ENCODE measurements at regions not wholly inside any gene's neighbourhood (a gene's known extent, or its start where the extent isn't known, plus 50 kb on each side); places are given as distances from the start of the nearest gene placed in this dataset.
"Not testable (repeated sequence)": the region's sequence is repeated elsewhere in the genome, so short reads cannot be mapped to it uniquely, and the experiment has no call there.

GRCh38 chr12:75657831-75658230 is 146.4 kb upstream of the KRR1 start:
- Histone ChIP-seq H3K36me3 (replicated peaks; ENCODE audit: low read depth, low read length) (no peaks in the 10 kb centered on the region), H3K4me1 (ENCODE audit: low read length) (peaks cover 14% of the 10 kb centered on the region), H3K4me2 (ENCODE audit: low read length) (no peak overlapping the region), H2AFZ (ENCODE audit: low read depth, low read length) (no peak overlapping the region), H3K27me3 (ENCODE audit: low read depth, low read length) (peaks cover 7% of the 10 kb centered on the region; the same call in 1 of the 2 replicates), H3K9ac (ENCODE audit: low read length) (no peak overlapping the region), H3K4me3 (ENCODE audit: low read length) (no peak overlapping the region), H4K20me1 (ENCODE audit: insufficient read depth, low read length) (no peaks in the 10 kb centered on the region), H3K79me2 (ENCODE audit: low read length) (no peaks in the 10 kb centered on the region), H3K27ac (ENCODE audit: low read length) (no peak overlapping the region), H3K9me3 (ENCODE audit: insufficient read depth, low read length) (no peaks in the 10 kb centered on the region)
- no peak for TF ChIP-seq CTCF (IDR thresholded peaks at IDR 0.05; ENCODE audit: low read depth, low read length)
- no peak for TF ChIP-seq EZH2phosphoT487 (IDR thresholded peaks at IDR 0.05; ENCODE audit: low read depth)

- not testable (repeated sequence) for H3K9me3 ChIP-seq (ENCODE audit: insufficient read depth, low read length); H3K4me2 ChIP-seq (ENCODE audit: low read length); H3K36me3 ChIP-seq (replicated peaks; ENCODE audit: low read depth, low read length); H3K27me3 ChIP-seq (ENCODE audit: low read depth, low read length); H3K79me2 ChIP-seq (ENCODE audit: low read length); H4K20me1 ChIP-seq (ENCODE audit: insufficient read depth, low read length); H3K9ac ChIP-seq (ENCODE audit: low read length); H3K27ac ChIP-seq (ENCODE audit: low read length); H2AFZ ChIP-seq (ENCODE audit: low read depth, low read length); H3K4me3 ChIP-seq (ENCODE audit: low read length)
- H3K4me1 ChIP-seq (ENCODE audit: low read length): peaks cover 14% of the 10 kb centered on the region
Measured at GRCh38 chr12:75657354-75657753, 145.9 kb upstream of the KRR1 start.

- Histone ChIP-seq H2AFZ (ENCODE audit: low read depth, low read length) (no peak overlapping the region), H3K36me3 (replicated peaks; ENCODE audit: low read depth, low read length) (no peaks in the 10 kb centered on the region), H3K27ac (ENCODE audit: low read length) (no peak overlapping the region), H3K79me2 (ENCODE audit: low read length) (no peaks in the 10 kb centered on the region), H4K20me1 (ENCODE audit: insufficient read depth, low read length) (no peaks in the 10 kb centered on the region), H3K4me1 (ENCODE audit: low read length) (peaks cover 14% of the 10 kb centered on the region), H3K4me3 (ENCODE audit: low read length) (no peak overlapping the region), H3K9ac (ENCODE audit: low read length) (no peak overlapping the region), H3K27me3 (ENCODE audit: low read depth, low read length) (peaks cover 12% of the 10 kb centered on the region; the same call in 1 of the 2 replicates), H3K9me3 (ENCODE audit: insufficient read depth, low read length) (no peaks in the 10 kb centered on the region), H3K4me2 (ENCODE audit: low read length) (no peak overlapping the region)
- TF ChIP-seq CTCF (IDR thresholded peaks at IDR 0.05; ENCODE audit: low read depth, low read length) (no peak), EZH2phosphoT487 (IDR thresholded peaks at IDR 0.05; ENCODE audit: low read depth) (no peak)
Measured at GRCh38 chr12:75656648-75657047, 145.2 kb upstream of the KRR1 start.

DNA sequence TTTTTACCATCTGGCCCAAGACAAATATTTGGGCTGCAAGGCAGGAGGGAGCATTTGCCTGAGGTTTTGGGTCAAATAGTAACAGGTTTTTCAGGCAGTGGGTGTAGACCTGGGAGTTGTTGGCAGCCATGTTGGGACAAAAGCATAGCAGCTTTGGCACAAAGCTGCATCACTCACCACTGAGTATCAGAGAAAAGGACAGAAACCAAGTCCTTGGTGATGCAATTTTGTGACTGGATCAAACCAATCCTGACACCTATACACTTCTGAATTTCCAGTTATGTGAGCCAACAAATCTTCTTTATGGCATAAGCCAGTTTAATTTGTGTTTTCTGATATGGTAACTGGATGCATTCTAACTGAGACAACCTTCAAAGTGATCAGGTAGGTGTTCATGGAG is 144.8 kb upstream of the KRR1 start:
- Histone ChIP-seq H3K9ac (ENCODE audit: low read length) (no peak overlapping the region), H3K4me2 (ENCODE audit: low read length) (no peak overlapping the region), H3K4me3 (ENCODE audit: low read length) (no peak overlapping the region), H4K20me1 (ENCODE audit: insufficient read depth, low read length) (no peaks in the 10 kb centered on the region), H3K4me1 (ENCODE audit: low read length) (peaks cover 14% of the 10 kb centered on the region), H3K27me3 (ENCODE audit: low read depth, low read length) (peaks cover 16% of the 10 kb centered on the region; the same call in 1 of the 2 replicates), H2AFZ (ENCODE audit: low read depth, low read length) (no peak overlapping the region), H3K79me2 (ENCODE audit: low read length) (no peaks in the 10 kb centered on the region), H3K27ac (ENCODE audit: low read length) (no peak overlapping the region), H3K36me3 (replicated peaks; ENCODE audit: low read depth, low read length) (no peaks in the 10 kb centered on the region), H3K9me3 (ENCODE audit: insufficient read depth, low read length) (no peaks in the 10 kb centered on the region)
- TF ChIP-seq EZH2phosphoT487 (IDR thresholded peaks at IDR 0.05; ENCODE audit: low read depth) (no peak), CTCF (IDR thresholded peaks at IDR 0.05; ENCODE audit: low read depth, low read length) (no peak)
